NT2/D1 (cell line): ENCODE measurements at regions not wholly inside any gene's neighbourhood (a gene's known extent, or its start where the extent isn't known, plus 50 kb on each side); places are given as distances from the start of the nearest gene placed in this dataset.

Experiments used
- YY1 ChIP-seq: IDR thresholded peaks from 2 replicates; pipeline ENCODE4 v1.6.1; 2011; ENCODE audit not compliant: insufficient read length, insufficient read depth
- ZNF274 ChIP-seq: IDR thresholded peaks from 2 replicates; pipeline ENCODE4 v1.6.1; 2011; ENCODE audit warnings: mild to moderate bottlenecking, low read depth, low read length

GRCh38 chr12:90074086-90074485 lies 365.4 kb upstream of the ATP2B1 start:
- TF ChIP-seq ZNF274 (no peak), YY1 (no peak)
